Esophagus muscularis mucosa (tissue), 4 donors: ENCODE measurements at regions not wholly inside any gene's neighbourhood (a gene's known extent, or its start where the extent isn't known, plus 50 kb on each side); places are given as distances from the start of the nearest gene placed in this dataset.

Experiments used
- DNase-seq: peaks from one replicate; pipeline ENCODE4 v3.0.0-alpha.2; 2017; ENCODE audit errors: extremely low spot score
- H3K27ac ChIP-seq, 4 donors: fragments of 200-600 bp; sonication (generic); replicated peaks in 1 of 4; 1 replicate in 3 of 4; 2 replicates in 1 of 4; pipeline ENCODE4 v1.5.1; 2016 to 2019; ENCODE audit warnings: mild to moderate bottlenecking in 1 of 4
- H3K27me3 ChIP-seq, 4 donors: fragments of 200-600 bp; sonication (generic); one replicate each; pipeline versions ENCODE4 v1.5.1 to v1.6.0; 2016 to 2019
- H3K36me3 ChIP-seq, 4 donors: fragments of 200-600 bp; sonication (generic); one replicate each; pipeline ENCODE4 v1.5.1; 2016 to 2019
- H3K4me1 ChIP-seq, 4 donors: fragments of 200-600 bp; sonication (generic); one replicate each; pipeline ENCODE4 v1.5.1; 2016 to 2019
- H3K4me3 ChIP-seq, 4 donors: fragments of 200-600 bp; sonication (generic); 1 replicate in 2 of 4; 2 replicates in 2 of 4; pipeline ENCODE4 v1.5.1; 2016 to 2019; ENCODE audit warnings: mild to moderate bottlenecking in 4 of 4, moderate library complexity in 1 of 4
- H3K9me3 ChIP-seq, 4 donors: fragments of 200-600 bp; sonication (generic); 1 replicate in 3 of 4; 2 replicates in 1 of 4; pipeline ENCODE4 v1.5.1; 2016 to 2019
- EP300 ChIP-seq: sonication (generic); formaldehyde crosslinking; IDR thresholded peaks from one replicate; pipeline ENCODE4 v1.6.1; 2017; ENCODE audit warnings: antibody characterized with exemption
- POLR2A ChIP-seq: fragments of 450-650 bp; IDR thresholded peaks from one replicate; pipeline ENCODE4 v1.6.1; 2017; ENCODE audit warnings: antibody characterized with exemption, moderate library complexity, mild to moderate bottlenecking, low read depth
- POLR2AphosphoS5 ChIP-seq, 2 donors: sonication (generic); formaldehyde crosslinking; IDR thresholded peaks; one replicate each; pipeline ENCODE4 v1.6.1; 2017; ENCODE audit warnings: antibody characterized with exemption in 2 of 2
- WGBS: methylation state at CpG from one replicate; pipeline ENCODE4 v1.1.5; 2018; 5-methylcytosine and 5-hydroxymethylcytosine counted together
- intact Hi-C: fragments of 100-400 bp; cut with DNase I; formaldehyde crosslinking; loops from one replicate; pipeline ENCODE4 v1.15.1; 2023
- TF ChIP-seq, protein P1 (sequence below), 3 experiments: fragments of 200-600 bp in 2 of 3; fragments of 450-650 bp in 1 of 3; sonication (generic) in 2 of 3; IDR thresholded peaks; one replicate each; pipeline ENCODE4 v1.5.1; 2017 to 2019; ENCODE audit warnings: antibody characterized with exemption in 3 of 3, mild to moderate bottlenecking in 2 of 3, moderate library complexity in 1 of 3

DNA sequence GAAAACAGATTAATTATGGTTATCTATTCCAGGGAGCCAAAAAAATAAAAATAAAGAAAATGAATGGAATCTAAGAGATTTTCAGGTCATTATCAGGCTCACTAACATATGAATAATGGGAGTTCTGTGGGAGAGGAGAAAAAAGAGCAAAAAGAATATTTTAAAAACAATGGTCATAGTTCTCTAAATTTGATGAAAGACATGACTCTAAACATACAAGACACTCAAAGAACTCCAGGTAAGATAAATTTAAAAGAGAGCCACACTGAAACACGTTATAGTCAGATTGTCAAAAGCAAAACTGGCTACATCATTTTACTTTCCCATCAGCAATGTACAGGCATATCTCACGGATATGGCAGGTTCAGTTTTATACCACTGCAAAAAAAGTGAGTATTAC lies 520.0 kb downstream of the ANKRD50 start:
- intact Hi-C loops = no loop called here
- H3K4me1 ChIP-seq = peaks cover 0 to 24% (median 18%) of the 10 kb centered on the region in 4 donors
- no peak overlapping the region for H3K27ac ChIP-seq
- DNase-seq = no peak
- H3K36me3 ChIP-seq = no peaks in the 10 kb centered on the region
- H3K9me3 ChIP-seq = peaks cover 0 to 13% (median 3%) of the 10 kb centered on the region in 4 donors
- 87% methylated on average over 2 of the region's 2 CpGs for WGBS
- H3K4me3 ChIP-seq = no peak overlapping the region
- TF ChIP-seq POLR2AphosphoS5 (IDR thresholded peaks at IDR 0.05) (no peak), EP300 (no peak), POLR2A (no peak)
- TF ChIP-seq, protein P1, sequence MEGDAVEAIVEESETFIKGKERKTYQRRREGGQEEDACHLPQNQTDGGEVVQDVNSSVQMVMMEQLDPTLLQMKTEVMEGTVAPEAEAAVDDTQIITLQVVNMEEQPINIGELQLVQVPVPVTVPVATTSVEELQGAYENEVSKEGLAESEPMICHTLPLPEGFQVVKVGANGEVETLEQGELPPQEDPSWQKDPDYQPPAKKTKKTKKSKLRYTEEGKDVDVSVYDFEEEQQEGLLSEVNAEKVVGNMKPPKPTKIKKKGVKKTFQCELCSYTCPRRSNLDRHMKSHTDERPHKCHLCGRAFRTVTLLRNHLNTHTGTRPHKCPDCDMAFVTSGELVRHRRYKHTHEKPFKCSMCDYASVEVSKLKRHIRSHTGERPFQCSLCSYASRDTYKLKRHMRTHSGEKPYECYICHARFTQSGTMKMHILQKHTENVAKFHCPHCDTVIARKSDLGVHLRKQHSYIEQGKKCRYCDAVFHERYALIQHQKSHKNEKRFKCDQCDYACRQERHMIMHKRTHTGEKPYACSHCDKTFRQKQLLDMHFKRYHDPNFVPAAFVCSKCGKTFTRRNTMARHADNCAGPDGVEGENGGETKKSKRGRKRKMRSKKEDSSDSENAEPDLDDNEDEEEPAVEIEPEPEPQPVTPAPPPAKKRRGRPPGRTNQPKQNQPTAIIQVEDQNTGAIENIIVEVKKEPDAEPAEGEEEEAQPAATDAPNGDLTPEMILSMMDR (IDR thresholded peaks at IDR 0.05) = no peak
- no peaks in the 10 kb centered on the region for H3K27me3 ChIP-seq

DNA sequence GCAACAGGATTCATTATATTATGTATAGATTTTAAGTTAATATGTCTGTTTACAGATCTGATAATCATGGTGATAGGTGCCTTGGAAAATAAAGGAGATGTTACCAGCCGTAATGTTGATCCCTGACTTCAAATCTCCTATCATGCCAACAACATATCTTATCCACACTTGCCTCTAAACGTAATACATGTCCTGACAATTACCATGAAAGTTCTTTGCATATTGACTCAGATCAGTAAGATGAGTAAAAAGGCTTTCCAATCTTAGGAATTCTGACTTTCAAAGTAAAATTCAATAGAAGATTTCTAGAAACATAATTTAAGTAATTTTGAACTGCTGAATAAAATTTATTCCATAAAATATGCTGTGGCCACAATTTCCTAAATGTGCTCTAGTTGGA lies 513.3 kb downstream of the ANKRD50 start:
- intact Hi-C loops = no loop called here
- H3K27ac ChIP-seq = no peak overlapping the region
- no peak overlapping the region for H3K4me3 ChIP-seq
- TF ChIP-seq POLR2A (no peak), POLR2AphosphoS5 (IDR thresholded peaks at IDR 0.05) (no peak), EP300 (no peak)
- TF ChIP-seq, protein P1 (IDR thresholded peaks at IDR 0.05) = no peak
- no peaks in the 10 kb centered on the region for H3K9me3 ChIP-seq
- peaks cover 0 to 30% (median 21%) of the 10 kb centered on the region in 4 donors for H3K4me1 ChIP-seq
- H3K36me3 ChIP-seq = no peaks in the 10 kb centered on the region
- WGBS = 92% methylated on average over 2 of the region's 2 CpGs
- no peaks in the 10 kb centered on the region for H3K27me3 ChIP-seq
- no peak for DNase-seq

DNA sequence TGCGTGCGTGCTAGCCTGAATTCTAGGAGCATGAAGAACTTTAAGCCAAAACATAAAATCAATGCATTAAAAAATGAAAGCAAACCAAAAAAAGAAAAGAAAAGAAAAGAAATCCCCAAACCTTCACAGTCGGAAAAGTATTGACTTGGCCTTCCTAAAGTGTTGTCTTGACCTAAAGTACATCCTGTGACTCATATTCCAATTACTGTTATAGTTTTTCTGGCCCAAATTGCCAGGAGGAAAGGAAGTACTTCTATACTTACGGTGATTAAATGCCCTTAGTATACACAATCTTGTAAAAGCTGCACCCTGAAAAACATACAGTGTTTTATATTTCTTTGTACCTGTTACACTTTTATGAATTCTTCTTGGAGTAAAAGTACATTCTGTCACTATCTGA lies 512.8 kb downstream of the ANKRD50 start:
- no peak for DNase-seq
- intact Hi-C loops = no loop called here
- H3K27ac ChIP-seq = no peak overlapping the region

DNA sequence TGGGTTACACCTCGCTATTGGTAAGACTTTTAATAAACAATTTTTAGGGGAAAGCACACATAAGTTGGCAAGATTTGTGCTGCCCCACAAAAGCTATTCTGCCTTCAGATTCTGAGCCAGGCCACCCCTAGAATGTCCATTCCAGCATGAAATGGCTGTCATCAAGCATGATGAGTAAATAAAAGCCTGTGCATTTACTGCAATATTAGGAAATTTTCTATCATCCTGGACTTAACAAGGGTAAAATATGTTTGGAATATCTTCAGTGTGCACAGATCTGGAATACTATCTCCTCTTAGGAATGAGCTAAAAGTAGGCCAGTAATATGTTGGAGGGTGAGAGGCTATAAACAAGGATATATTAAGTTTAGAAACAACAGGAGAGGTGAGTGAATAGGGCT lies 510.9 kb downstream of the ANKRD50 start:
- no peaks in the 10 kb centered on the region for H3K36me3 ChIP-seq
- H3K4me3 ChIP-seq = no peak overlapping the region
- WGBS = 55% methylated on average over 1 of the region's 1 CpG
- no peak for DNase-seq
- no peaks in the 10 kb centered on the region for H3K27me3 ChIP-seq
- peak overlapping the region in 1 of 4 donors; percentile 6 for H3K27ac ChIP-seq
- H3K9me3 ChIP-seq = no peaks in the 10 kb centered on the region
- intact Hi-C loops = no loop called here
- H3K4me1 ChIP-seq = peaks cover 0 to 31% (median 24%) of the 10 kb centered on the region in 4 donors
- TF ChIP-seq POLR2AphosphoS5 (IDR thresholded peaks at IDR 0.05) (no peak), EP300 (no peak), POLR2A (no peak)
- TF ChIP-seq, protein P1 (IDR thresholded peaks at IDR 0.05) = no peak

More for the DNA sequence above, 512.8 kb downstream of the ANKRD50 start:
- TF ChIP-seq POLR2A (no peak), POLR2AphosphoS5 (IDR thresholded peaks at IDR 0.05) (no peak), EP300 (no peak)
- TF ChIP-seq, protein P1 (IDR thresholded peaks at IDR 0.05) = no peak
- H3K4me1 ChIP-seq = peaks cover 0 to 31% (median 24%) of the 10 kb centered on the region in 4 donors
- 71% methylated on average over 4 of the region's 4 CpGs for WGBS
- no peaks in the 10 kb centered on the region for H3K36me3 ChIP-seq
- H3K4me3 ChIP-seq = no peak overlapping the region
- H3K9me3 ChIP-seq = no peaks in the 10 kb centered on the region
- H3K27me3 ChIP-seq = no peaks in the 10 kb centered on the region

DNA sequence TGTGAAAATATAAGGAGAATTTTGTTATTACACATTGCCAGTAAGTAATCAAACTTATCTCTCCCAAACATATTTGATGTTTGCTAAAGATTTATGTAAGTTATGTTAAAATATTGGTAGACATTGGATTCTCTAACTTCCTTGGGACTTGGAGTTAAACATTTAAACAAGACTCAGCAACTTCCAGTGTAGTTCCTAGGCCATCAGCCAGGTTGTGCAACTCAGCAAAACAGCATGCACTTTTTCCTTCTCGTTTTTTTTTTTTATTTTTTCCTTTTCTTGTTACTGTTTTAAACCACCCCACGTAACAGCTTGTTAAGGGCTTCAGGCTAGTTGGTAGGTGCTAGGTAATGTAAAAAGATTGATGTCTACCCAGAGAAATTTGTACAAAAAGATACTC lies 510.4 kb downstream of the ANKRD50 start:
- intact Hi-C loops = no loop called here

More for the DNA sequence above, 510.4 kb downstream of the ANKRD50 start:
- H3K4me1 ChIP-seq = peaks cover 0 to 31% (median 24%) of the 10 kb centered on the region in 4 donors
- TF ChIP-seq, protein P1 (IDR thresholded peaks at IDR 0.05) = peak in 2 of 3 experiments; percentile 20 to 44
- TF ChIP-seq EP300 = no peak
- H3K27ac ChIP-seq = peak overlapping the region in 1 of 4 donors; percentile 6
- no peak for DNase-seq
- H3K4me3 ChIP-seq = no peak overlapping the region
- no peaks in the 10 kb centered on the region for H3K27me3 ChIP-seq
- H3K9me3 ChIP-seq = no peaks in the 10 kb centered on the region
- WGBS = 40% methylated on average over 2 of the region's 2 CpGs
- no peaks in the 10 kb centered on the region for H3K36me3 ChIP-seq
